GM12891 (cell line): ENCODE measurements at regions not wholly inside any gene's neighbourhood (a gene's known extent, or its start where the extent isn't known, plus 50 kb on each side); places are given as distances from the start of the nearest gene placed in this dataset.

Experiments
- PAX5 ChIP-seq: IDR thresholded peaks from 2 replicates; pipeline ENCODE4 v1.6.1; 2011; ENCODE audit warnings: low read length, moderate library complexity, mild to moderate bottlenecking; ENCODE audit not compliant: insufficient read depth, severe bottlenecking
- POLR2A ChIP-seq: IDR thresholded peaks from 2 replicates; pipeline ENCODE4 v1.6.1; 2011; ENCODE audit warnings: low read depth, low read length, control low read depth

GRCh38 chr3:139292192-139292591 lies 51.6 kb upstream of the MRPS22 start:
- TF ChIP-seq POLR2A (no peak), PAX5 (no peak)
